WTC11 (cell line): ENCODE measurements at regions not wholly inside any gene's neighbourhood (a gene's known extent, or its start where the extent isn't known, plus 50 kb on each side); places are given as distances from the start of the nearest gene placed in this dataset.

Source experiments
- ATAC-seq: fragments of 200-7000 bp; cut with Tn5 transposase; 2 replicates; pipeline ENCODE4 v1.10.0; 2021; ENCODE audit warnings: mild to moderate bottlenecking, moderate library complexity
- CTCF ChIA-PET: fragments of 300-600 bp; sonication (Branson Sonifier 250); formaldehyde crosslinking; loops from one replicate; lab custom pipeline; 2021; ENCODE audit warnings: antibody characterized with exemption; lab: Charles Lee
- POLR2A ChIA-PET: fragments of 350-600 bp; sonication (Branson Sonifier 250); formaldehyde crosslinking; loops from one replicate; lab custom pipeline; 2021; ENCODE audit warnings: antibody characterized with exemption; lab: Charles Lee
- DNase-seq: peaks from one replicate; pipeline ENCODE4 v3.0.0; 2021; ENCODE audit warnings: low spot score
- H3K27ac Mint-ChIP-seq: 2 replicates; pipeline ENCODE4 v1.8.0; 2021; ENCODE audit warnings: mixed read lengths
- H3K27me3 Mint-ChIP-seq: 2 replicates; pipeline ENCODE4 v1.8.0; 2021; ENCODE audit warnings: low read depth, mild to moderate bottlenecking, moderate library complexity, mixed read lengths
- H3K36me3 Mint-ChIP-seq: 2 replicates; pipeline ENCODE4 v1.8.0; 2021; ENCODE audit warnings: mixed read lengths
- H3K4me1 Mint-ChIP-seq: 2 replicates; pipeline ENCODE4 v1.8.0; 2022; ENCODE audit warnings: mixed read lengths
- H3K4me3 Mint-ChIP-seq: 2 replicates; pipeline ENCODE4 v1.8.0; 2021; ENCODE audit warnings: mild to moderate bottlenecking, moderate library complexity, mixed read lengths
- H3K9me3 Mint-ChIP-seq: 2 replicates; pipeline ENCODE4 v1.8.0; 2021; ENCODE audit warnings: mixed read lengths
- AFF4 ChIP-seq: sonication (generic); formaldehyde crosslinking; IDR thresholded peaks from 2 replicates; pipeline ENCODE4 v1.8.1; 2023; ENCODE audit warnings: mild to moderate bottlenecking, missing genetic modification reagents, borderline replicate concordance
- CDX4 ChIP-seq: fragments of 250-450 bp; sonication (Bioruptor Pico); IDR thresholded peaks from 2 replicates; pipeline ENCODE4 v1.9.0; 2021; ENCODE audit warnings: moderate library complexity, mild to moderate bottlenecking, inconsistent platforms, borderline replicate concordance
- E2F5 ChIP-seq: sonication (generic); formaldehyde crosslinking; IDR thresholded peaks from 2 replicates; pipeline ENCODE4 v1.8.1; 2022; ENCODE audit warnings: mild to moderate bottlenecking, moderate library complexity, missing genetic modification reagents
- NFE2L1 ChIP-seq: sonication (generic); formaldehyde crosslinking; IDR thresholded peaks from 2 replicates; pipeline ENCODE4 v1.8.1; 2023; ENCODE audit warnings: missing genetic modification reagents
- OVOL2 ChIP-seq: fragments of 250-450 bp; sonication (Bioruptor Pico); IDR thresholded peaks from 2 replicates; pipeline ENCODE4 v1.9.0; 2021; ENCODE audit warnings: mild to moderate bottlenecking, borderline replicate concordance
- SMAD3 ChIP-seq: sonication (generic); formaldehyde crosslinking; IDR thresholded peaks from 2 replicates; pipeline ENCODE4 v1.8.0; 2022; ENCODE audit warnings: missing genetic modification reagents, mild to moderate bottlenecking, borderline replicate concordance
- TCF7 ChIP-seq: sonication (generic); formaldehyde crosslinking; IDR thresholded peaks from 2 replicates; pipeline ENCODE4 v1.8.0; 2022; ENCODE audit warnings: mild to moderate bottlenecking, low read depth, missing genetic modification reagents, moderate library complexity
- TEAD4 ChIP-seq: sonication (generic); formaldehyde crosslinking; IDR thresholded peaks from 2 replicates; pipeline ENCODE4 v1.8.0; 2022; ENCODE audit warnings: mild to moderate bottlenecking, missing genetic modification reagents
- ZNF138 ChIP-seq: sonication (generic); formaldehyde crosslinking; conservative IDR thresholded peaks from 2 replicates; pipeline ENCODE4 v1.8.1; 2022; ENCODE audit warnings: mild to moderate bottlenecking, moderate library complexity, missing genetic modification reagents
- ZNF671 ChIP-seq: fragments of 250-450 bp; sonication (Bioruptor Pico); IDR thresholded peaks from 2 replicates; pipeline ENCODE4 v1.8.0; 2021; ENCODE audit warnings: mild to moderate bottlenecking
- TF ChIP-seq, protein P1 (sequence below): sonication (generic); formaldehyde crosslinking; IDR thresholded peaks from 2 replicates; pipeline ENCODE4 v1.8.0; 2022; ENCODE audit warnings: missing genetic modification reagents
- TF ChIP-seq, protein P2 (sequence below): sonication (generic); formaldehyde crosslinking; IDR thresholded peaks from 2 replicates; pipeline ENCODE4 v1.8.0; 2022; ENCODE audit warnings: mild to moderate bottlenecking, missing genetic modification reagents

- no peak for ATAC-seq
- Mint-ChIP-seq H3K9me3 (no peaks in the 10 kb centered on the region), H3K27me3 (no peaks in the 10 kb centered on the region; the same call in 1 of the 2 replicates), H3K4me3 (no peak overlapping the region), H3K27ac (no peak overlapping the region), H3K36me3 (no peaks in the 10 kb centered on the region), H3K4me1 (peaks cover 4% of the 10 kb centered on the region; the same call in 1 of the 2 replicates)
- ChIA-PET POLR2A (no interaction called here), CTCF (no interaction called here)
- DNase-seq: no peak
- TF ChIP-seq E2F5 (CRISPR knock-in tag) (no peak), ZNF671 (no peak), CDX4 (CRISPR knock-in tag) (no peak), TEAD4 (CRISPR knock-in tag) (no peak), OVOL2 (CRISPR knock-in tag) (no peak), NFE2L1 (no peak), SMAD3 (CRISPR knock-in tag) (no peak)
- TF ChIP-seq, protein P1, sequence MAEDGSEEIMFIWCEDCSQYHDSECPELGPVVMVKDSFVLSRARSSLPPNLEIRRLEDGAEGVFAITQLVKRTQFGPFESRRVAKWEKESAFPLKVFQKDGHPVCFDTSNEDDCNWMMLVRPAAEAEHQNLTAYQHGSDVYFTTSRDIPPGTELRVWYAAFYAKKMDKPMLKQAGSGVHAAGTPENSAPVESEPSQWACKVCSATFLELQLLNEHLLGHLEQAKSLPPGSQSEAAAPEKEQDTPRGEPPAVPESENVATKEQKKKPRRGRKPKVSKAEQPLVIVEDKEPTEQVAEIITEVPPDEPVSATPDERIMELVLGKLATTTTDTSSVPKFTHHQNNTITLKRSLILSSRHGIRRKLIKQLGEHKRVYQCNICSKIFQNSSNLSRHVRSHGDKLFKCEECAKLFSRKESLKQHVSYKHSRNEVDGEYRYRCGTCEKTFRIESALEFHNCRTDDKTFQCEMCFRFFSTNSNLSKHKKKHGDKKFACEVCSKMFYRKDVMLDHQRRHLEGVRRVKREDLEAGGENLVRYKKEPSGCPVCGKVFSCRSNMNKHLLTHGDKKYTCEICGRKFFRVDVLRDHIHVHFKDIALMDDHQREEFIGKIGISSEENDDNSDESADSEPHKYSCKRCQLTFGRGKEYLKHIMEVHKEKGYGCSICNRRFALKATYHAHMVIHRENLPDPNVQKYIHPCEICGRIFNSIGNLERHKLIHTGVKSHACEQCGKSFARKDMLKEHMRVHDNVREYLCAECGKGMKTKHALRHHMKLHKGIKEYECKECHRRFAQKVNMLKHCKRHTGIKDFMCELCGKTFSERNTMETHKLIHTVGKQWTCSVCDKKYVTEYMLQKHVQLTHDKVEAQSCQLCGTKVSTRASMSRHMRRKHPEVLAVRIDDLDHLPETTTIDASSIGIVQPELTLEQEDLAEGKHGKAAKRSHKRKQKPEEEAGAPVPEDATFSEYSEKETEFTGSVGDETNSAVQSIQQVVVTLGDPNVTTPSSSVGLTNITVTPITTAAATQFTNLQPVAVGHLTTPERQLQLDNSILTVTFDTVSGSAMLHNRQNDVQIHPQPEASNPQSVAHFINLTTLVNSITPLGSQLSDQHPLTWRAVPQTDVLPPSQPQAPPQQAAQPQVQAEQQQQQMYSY: no peak
Observed at GRCh38 chr2:71791501-71792135, 338.3 kb downstream of the DYSF start.

DNA sequence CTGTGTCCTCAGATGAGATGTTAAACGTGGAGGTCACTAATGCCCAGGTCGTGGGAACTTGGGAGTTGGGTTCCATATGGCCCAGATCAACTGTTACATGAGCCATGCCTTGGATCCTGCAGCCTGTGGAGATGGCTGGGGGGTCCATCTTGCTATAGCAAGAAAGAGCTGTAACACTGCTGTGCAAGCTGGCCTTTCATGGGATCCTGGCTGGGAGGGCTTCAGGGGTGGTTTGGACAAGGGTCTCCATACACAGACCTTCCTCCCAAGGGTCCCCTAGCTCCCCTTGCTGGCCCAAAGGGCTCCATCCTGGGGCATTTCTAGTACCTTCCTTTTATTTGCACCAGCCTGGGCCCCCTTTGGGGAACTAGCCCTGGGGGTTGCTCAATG is 337.7 kb downstream of the DYSF start:
- H3K4me3 Mint-ChIP-seq: no peak overlapping the region
- no peaks in the 10 kb centered on the region for H3K9me3 Mint-ChIP-seq
- DNase-seq (no peak), ATAC-seq (no peak)
- no peak overlapping the region for H3K27ac Mint-ChIP-seq
- no peaks in the 10 kb centered on the region for H3K36me3 Mint-ChIP-seq
- POLR2A ChIA-PET: no interaction called here
- H3K27me3 Mint-ChIP-seq: no peaks in the 10 kb centered on the region; the same call in 1 of the 2 replicates
- CTCF ChIA-PET: no interaction called here
- TF ChIP-seq ZNF138: no peak
- TF ChIP-seq NFE2L1: no peak
- no peak for TF ChIP-seq TCF7 (CRISPR knock-in tag)
- TF ChIP-seq, protein P2, sequence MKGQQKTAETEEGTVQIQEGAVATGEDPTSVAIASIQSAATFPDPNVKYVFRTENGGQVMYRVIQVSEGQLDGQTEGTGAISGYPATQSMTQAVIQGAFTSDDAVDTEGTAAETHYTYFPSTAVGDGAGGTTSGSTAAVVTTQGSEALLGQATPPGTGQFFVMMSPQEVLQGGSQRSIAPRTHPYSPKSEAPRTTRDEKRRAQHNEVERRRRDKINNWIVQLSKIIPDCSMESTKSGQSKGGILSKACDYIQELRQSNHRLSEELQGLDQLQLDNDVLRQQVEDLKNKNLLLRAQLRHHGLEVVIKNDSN (CRISPR knock-in tag): no peak
- TF ChIP-seq AFF4 (CRISPR knock-in tag): no peak
- peaks cover 4% of the 10 kb centered on the region; the same call in 1 of the 2 replicates for H3K4me1 Mint-ChIP-seq
